Fibroblast of lung (primary cell): ENCODE measurements at regions not wholly inside any gene's neighbourhood (a gene's known extent, or its start where the extent isn't known, plus 50 kb on each side); places are given as distances from the start of the nearest gene placed in this dataset.

Experiments used
- DNase-seq, 2 donors: peaks; one replicate each; pipeline versions ENCODE4 v3.0.0 to v3.0.0-alpha.2; 2010; ENCODE audit warnings: low read depth in 2 of 2
- H2AFZ ChIP-seq: 2 replicates; pipeline ENCODE4 v1.5.1; 2012; ENCODE audit warnings: low read length, control low read depth, inconsistent platforms
- H3K27ac ChIP-seq: 2 replicates; pipeline ENCODE4 v1.5.1; 2011; ENCODE audit warnings: low read length, control low read depth; ENCODE audit not compliant: insufficient read depth
- H3K27me3 ChIP-seq: 2 replicates; pipeline ENCODE4 v1.5.1; 2011; ENCODE audit warnings: mild to moderate bottlenecking, low read length; ENCODE audit not compliant: control insufficient read depth, insufficient read depth
- H3K36me3 ChIP-seq: 2 replicates; pipeline ENCODE4 v1.5.1; 2011; ENCODE audit warnings: low read length; ENCODE audit not compliant: control insufficient read depth, insufficient read depth
- H3K4me1 ChIP-seq: 2 replicates; pipeline ENCODE4 v1.5.1; 2011; ENCODE audit warnings: low read length; ENCODE audit not compliant: control insufficient read depth, insufficient read depth; ENCODE audit errors: extremely low read depth
- H3K4me2 ChIP-seq: 2 replicates; pipeline ENCODE4 v1.5.1; 2011; ENCODE audit warnings: low read length, control low read depth; ENCODE audit not compliant: insufficient read depth; ENCODE audit errors: extremely low read depth
- H3K4me3 ChIP-seq, 4 experiments: fragments of 200-600 bp in 1 of 4; sonication (generic) in 1 of 4; replicated peaks in 1 of 4; 2 replicates each; pipeline ENCODE4 v1.5.1; 2011 to 2016; ENCODE audit warnings: low read length in 4 of 4, low read depth in 3 of 4, mild to moderate bottlenecking in 3 of 4, control low read depth in 2 of 4, inconsistent platforms in 1 of 4, mixed read lengths in 1 of 4; ENCODE audit not compliant: insufficient read depth in 1 of 4; ENCODE audit errors: control extremely low read depth in 1 of 4
- H3K79me2 ChIP-seq: 2 replicates; pipeline ENCODE4 v1.5.1; 2012; ENCODE audit warnings: mild to moderate bottlenecking, low read length, inconsistent platforms; ENCODE audit not compliant: control insufficient read depth, insufficient read depth
- H3K9ac ChIP-seq: 2 replicates; pipeline ENCODE4 v1.5.1; 2011; ENCODE audit warnings: mild to moderate bottlenecking, low read length, control low read depth; ENCODE audit not compliant: insufficient read depth
- H3K9me3 ChIP-seq: 2 replicates; pipeline ENCODE4 v1.5.1; 2012; ENCODE audit warnings: low read depth, low read length; ENCODE audit not compliant: control insufficient read depth, insufficient read depth
- H4K20me1 ChIP-seq: 2 replicates; pipeline ENCODE4 v1.5.1; 2011; ENCODE audit warnings: low read length; ENCODE audit not compliant: control insufficient read depth, insufficient read depth; ENCODE audit errors: extremely low read depth
- CTCF ChIP-seq, 2 donors: IDR thresholded peaks in 1 of 2; conservative IDR thresholded peaks in 1 of 2; 1 replicate in 1 of 2; 2 replicates in 1 of 2; pipeline ENCODE4 v1.5.1; 2011 to 2012; ENCODE audit warnings: low read length in 2 of 2, control low read depth in 1 of 2, inconsistent platforms in 1 of 2, low read depth in 1 of 2, mild to moderate bottlenecking in 1 of 2
- EZH2 ChIP-seq: IDR thresholded peaks from 2 replicates; pipeline ENCODE4 v1.5.1; 2012; ENCODE audit warnings: low read length, control low read depth, mild to moderate bottlenecking; ENCODE audit errors: missing control alignments

- no peak for DNase-seq
- no peak overlapping the region for H3K9ac ChIP-seq
- H3K4me1 ChIP-seq: no peaks in the 10 kb centered on the region
- no peak overlapping the region for H2AFZ ChIP-seq
- no peaks in the 10 kb centered on the region for H3K79me2 ChIP-seq
- no peaks in the 10 kb centered on the region for H3K36me3 ChIP-seq
- no peak overlapping the region for H3K4me2 ChIP-seq
- no peaks in the 10 kb centered on the region for H3K9me3 ChIP-seq
- H4K20me1 ChIP-seq: no peaks in the 10 kb centered on the region
- no peak overlapping the region for H3K27ac ChIP-seq
- H3K4me3 ChIP-seq: no peak overlapping the region
- TF ChIP-seq EZH2: no peak
- no peak for TF ChIP-seq CTCF (conservative IDR thresholded peaks at IDR 0.05 in 1 of 2, IDR thresholded peaks at IDR 0.05 in 1 of 2; ENCODE audit: low read depth in 1 of 2, low read length in 2 of 2)
- no peaks in the 10 kb centered on the region for H3K27me3 ChIP-seq
Measured at GRCh38 chr11:80524349-80524748, 1083.5 kb upstream of the TENM4 start.

DNA sequence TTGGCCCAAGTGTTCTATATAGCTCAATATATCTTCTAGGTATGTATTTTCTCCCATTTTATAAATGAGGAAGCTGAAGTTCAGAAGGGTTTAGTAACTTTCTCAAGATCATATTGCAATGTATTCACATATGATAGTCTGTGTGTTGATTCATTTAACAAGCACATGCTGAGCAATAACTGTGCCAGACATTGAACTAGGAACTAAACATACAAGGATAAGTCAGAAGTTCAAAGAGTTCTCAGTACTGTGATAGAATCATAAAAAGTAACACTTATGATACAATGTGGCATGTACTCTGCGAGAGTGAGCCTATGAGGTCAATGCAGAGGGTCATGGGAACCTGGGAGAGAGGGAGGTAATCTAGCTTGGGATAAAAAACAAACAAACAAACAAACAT, 1082.2 kb upstream of the TENM4 start:
- Histone ChIP-seq H3K27ac (no peak overlapping the region), H4K20me1 (no peaks in the 10 kb centered on the region), H3K4me1 (no peaks in the 10 kb centered on the region), H2AFZ (no peak overlapping the region), H3K9me3 (no peaks in the 10 kb centered on the region), H3K4me2 (no peak overlapping the region), H3K36me3 (no peaks in the 10 kb centered on the region), H3K4me3 (no peak overlapping the region), H3K27me3 (no peaks in the 10 kb centered on the region), H3K9ac (no peak overlapping the region), H3K79me2 (no peaks in the 10 kb centered on the region)
- TF ChIP-seq CTCF (conservative IDR thresholded peaks at IDR 0.05 in 1 of 2, IDR thresholded peaks at IDR 0.05 in 1 of 2; ENCODE audit: low read depth in 1 of 2, low read length in 2 of 2): no peak
- TF ChIP-seq EZH2: no peak
- DNase-seq: no peak

GRCh38 chr11:80521592-80521991, 1080.8 kb upstream of the TENM4 start:
- peak in 1 of 2 donors; percentile 5 for DNase-seq
- Histone ChIP-seq H4K20me1 (no peaks in the 10 kb centered on the region), H3K4me2 (no peak overlapping the region), H3K36me3 (no peaks in the 10 kb centered on the region), H3K4me1 (no peaks in the 10 kb centered on the region), H3K79me2 (no peaks in the 10 kb centered on the region), H3K27ac (no peak overlapping the region), H3K27me3 (no peaks in the 10 kb centered on the region), H3K9ac (no peak overlapping the region), H3K9me3 (no peaks in the 10 kb centered on the region), H3K4me3 (no peak overlapping the region), H2AFZ (no peak overlapping the region)
- TF ChIP-seq CTCF (conservative IDR thresholded peaks at IDR 0.05 in 1 of 2, IDR thresholded peaks at IDR 0.05 in 1 of 2; ENCODE audit: low read depth in 1 of 2, low read length in 2 of 2) (no peak), EZH2 (no peak)
